ENCODE measurements at regions not wholly inside any gene's neighbourhood (a gene's known extent, or its start where the extent isn't known, plus 50 kb on each side); places are given as distances from the start of the nearest gene placed in this dataset.

DNA sequence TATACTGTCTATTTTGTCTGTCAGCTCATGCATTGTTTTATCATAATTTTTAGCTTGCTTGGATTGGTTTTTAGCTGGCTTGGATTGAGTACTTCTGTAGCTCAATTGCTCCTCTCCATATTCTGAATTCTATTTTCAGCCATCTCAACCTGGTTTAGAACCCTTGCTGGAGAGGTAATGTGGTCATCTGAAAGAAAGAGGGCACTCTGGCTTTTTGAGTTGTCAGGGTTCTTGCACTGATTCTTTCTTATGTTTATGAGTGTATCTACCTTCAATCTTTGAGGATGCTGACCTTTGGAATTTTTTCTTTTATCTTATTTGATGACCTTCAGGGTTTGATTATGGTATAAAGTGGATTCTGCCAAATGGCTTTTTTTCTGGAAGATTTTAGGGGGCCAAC, 632.7 kb upstream of the ID4 start:
- TF ChIP-seq TAF1 (IDR thresholded peaks at IDR 0.05; ENCODE audit: low read depth, low read length) = no peak
- TF ChIP-seq POLR2A (IDR thresholded peaks at IDR 0.05; ENCODE audit: low read depth, low read length) = no peak
- TF ChIP-seq POLR2AphosphoS5 (IDR thresholded peaks at IDR 0.05; ENCODE audit: low read depth, low read length) = no peak
- TF ChIP-seq SPI1 (IDR thresholded peaks at IDR 0.05; ENCODE audit: low read depth, low read length) = no peak
- no peak for TF ChIP-seq PAX5 (IDR thresholded peaks at IDR 0.05; ENCODE audit: insufficient read depth, low read length, severe bottlenecking)
- TF ChIP-seq POU2F2 (IDR thresholded peaks at IDR 0.05; ENCODE audit: low read depth, low read length) = no peak
